CD4-positive, alpha-beta T cell treated with Interleukin-10 for 1 hour (primary cell): ENCODE measurements at regions not wholly inside any gene's neighbourhood (a gene's known extent, or its start where the extent isn't known, plus 50 kb on each side); places are given as distances from the start of the nearest gene placed in this dataset.
"Not testable (repeated sequence)": the region's sequence is repeated elsewhere in the genome, so short reads cannot be mapped to it uniquely, and the experiment has no call there.

Experiments
- DNase-seq: peaks from one replicate; pipeline ENCODE4 v3.0.0-alpha.2; 2020

DNA sequence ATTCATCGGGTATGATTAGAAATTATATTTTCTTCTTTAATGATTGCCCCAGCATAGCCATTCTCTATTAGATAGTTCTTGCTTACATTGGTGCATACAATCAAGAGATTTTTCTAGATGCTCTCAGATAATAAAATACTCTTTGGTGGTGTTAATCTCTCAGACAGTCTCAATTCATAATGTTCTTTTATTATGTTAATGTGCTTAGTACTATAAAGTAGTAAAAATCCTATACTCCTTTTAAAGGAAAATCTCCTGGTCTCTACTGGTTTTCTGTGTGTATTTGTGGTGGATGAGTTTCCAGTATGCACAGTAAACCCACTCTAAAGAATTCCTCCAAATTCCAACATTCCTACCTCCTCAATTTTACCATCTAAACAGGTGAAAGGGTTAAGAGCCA, 203.5 kb downstream of the FAT4 start:
- no peak for DNase-seq

DNA sequence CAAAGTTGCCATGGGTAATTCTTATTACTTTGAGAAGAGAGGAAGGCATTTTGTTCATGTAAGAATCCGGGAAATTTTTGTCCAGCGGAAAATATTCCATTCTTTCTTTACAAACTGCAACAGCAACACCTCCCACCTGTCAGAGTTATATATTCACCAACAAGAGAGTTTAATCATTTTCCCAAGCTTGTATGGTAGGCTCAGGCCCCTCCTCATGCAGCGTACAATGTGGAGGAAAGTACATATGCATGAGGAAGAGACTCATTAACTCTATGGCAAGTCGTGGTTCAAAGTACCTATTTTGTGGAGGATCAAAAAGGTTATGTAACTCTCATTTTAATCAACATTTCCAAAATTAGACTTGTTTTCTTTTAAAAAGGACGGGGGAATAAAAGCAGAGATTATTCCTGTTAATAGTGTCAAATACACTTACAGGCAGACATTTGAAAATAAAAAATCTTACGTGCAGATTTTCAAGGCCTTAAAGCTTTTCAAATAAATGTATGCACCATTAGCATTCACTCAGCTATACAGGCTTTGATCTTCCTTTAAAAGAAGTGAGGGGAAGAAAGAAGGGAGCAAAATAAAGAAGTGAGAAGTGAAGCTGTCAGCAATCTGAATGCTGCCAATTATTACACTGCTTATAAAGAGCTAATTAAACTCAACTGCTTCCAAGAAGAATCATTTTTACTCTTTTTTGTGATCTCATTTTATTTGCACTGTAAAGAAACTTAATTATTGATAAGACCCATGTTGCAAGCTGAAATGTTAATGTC, 204.8 kb downstream of the FAT4 start:
- DNase-seq, result no peak

DNA sequence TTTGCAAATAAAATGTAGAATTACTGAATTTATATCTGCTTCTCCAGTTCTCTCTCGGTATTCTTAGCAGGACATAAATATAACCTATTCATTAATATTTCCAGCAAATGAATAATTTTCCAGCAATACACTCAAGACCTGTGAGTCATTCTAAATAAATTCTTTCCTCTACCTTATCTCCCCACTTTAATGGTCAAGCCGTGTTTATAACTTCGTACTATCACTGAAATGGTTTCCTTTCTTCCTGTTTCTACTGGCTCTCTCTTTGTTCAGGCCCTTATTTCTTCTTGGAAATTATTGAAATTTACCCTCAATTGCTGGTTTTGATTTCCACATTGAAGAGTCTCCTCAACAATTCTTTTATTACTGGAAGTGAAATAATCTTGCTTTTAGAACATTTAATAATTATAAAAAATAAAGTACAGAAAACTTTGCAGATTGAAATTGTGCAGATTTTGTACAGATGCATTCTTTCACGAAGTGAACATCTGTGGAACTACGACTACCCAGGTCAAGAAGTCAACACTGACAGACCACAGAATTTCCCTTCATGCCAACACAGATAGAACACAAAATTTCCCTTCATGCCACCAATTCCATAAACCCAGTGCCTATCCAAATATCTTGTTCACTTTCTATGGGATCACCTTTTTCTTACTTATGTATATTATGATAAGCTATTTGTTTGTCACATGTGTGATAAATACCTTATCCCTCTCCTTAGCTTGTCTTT, 205.7 kb downstream of the FAT4 start:
- DNase-seq, result no peak

DNA sequence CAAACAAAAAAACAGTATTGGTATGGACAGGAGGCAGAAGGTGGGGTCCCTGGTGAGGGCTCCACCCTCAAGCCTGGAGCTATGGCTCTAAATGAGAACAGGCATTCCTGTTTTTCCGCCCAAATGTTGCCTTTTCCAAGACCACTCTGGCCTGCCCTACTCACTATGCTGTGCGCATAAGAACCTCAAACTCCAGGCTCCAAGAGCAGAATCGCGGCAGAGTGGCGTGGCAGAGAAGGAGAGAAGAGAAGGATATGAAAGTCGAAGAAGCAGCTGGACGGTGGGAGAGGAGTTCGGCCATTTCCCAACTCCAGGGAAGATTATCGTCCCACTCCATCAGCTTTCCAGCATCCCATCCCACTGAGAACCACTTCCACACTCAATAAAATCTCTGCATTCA, 207.8 kb downstream of the FAT4 start:
- no peak for DNase-seq

- no peak for DNase-seq
These were observed 208.2 kb downstream of the FAT4 start for GRCh38 chr4:125522992-125523391.

- no peak for DNase-seq
These were observed 211.7 kb downstream of the FAT4 start for GRCh38 chr4:125526420-125526819.

DNA sequence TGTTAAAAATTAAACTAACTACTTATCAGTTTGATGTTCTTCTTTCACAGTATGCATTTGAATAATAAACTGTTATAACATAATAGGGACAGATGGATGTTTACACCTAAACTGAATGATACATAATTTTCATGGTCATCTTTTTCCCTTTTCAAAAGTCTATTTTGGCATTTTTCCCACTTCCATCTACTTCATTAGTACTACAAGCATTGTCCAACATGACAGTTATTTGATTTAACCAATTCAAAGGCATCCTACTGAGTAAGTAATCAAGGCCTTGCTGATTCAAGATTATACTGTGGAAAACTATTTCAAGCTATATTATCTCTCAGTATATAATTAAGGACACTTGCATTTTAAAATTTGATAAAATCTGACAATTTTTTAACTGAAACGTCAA, 212.9 kb downstream of the FAT4 start:
- DNase-seq, result no peak

GRCh38 chr4:125529071-125529470, 214.3 kb downstream of the FAT4 start:
- DNase-seq, result no peak

GRCh38 chr4:125538670-125539069, 223.9 kb downstream of the FAT4 start:
- DNase-seq, result no peak

DNA sequence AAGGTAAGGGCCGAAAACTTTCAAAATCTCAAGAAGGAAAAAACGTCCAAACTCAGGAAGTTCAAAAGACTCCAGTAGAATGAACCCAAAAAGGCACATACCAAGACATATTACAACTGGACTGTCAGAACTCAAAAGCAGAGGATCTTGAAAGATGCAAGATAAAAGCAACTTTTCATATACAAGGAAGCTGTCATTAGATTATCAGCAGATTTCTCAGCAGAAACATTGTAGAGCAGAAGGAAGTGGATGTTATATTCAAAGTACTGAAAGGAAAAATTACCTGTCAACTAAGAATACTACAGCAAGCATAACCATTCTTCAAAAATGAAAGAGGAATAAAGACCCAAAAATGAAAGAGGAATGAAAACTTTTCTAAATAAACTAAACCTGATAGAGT, 224.9 kb downstream of the FAT4 start:
- DNase-seq, result no peak

DNA sequence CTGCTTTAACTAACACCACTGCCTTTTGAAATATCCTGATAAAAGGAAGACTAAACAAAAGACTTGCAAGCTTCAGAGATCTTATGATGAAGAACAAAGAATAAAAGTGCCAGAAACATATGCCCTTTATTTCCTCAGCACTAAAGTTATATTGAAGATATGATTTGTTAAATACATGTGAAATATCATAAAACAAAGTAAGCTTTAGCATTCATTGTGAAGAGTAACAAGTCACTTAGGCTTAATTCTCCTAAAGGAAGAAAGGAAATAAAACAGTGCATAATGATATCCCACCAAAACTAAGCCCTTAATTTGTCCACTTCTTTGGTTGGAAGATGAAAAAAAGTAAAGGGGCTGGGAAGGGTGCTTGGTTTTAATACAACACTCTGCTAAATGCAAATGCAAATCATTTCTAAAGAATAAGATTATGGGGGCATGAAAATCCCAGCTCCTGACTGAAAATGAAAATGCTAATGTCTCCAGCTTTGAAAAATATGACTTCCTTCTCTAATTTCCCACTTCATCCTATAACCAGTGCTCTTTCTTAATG, 227.2 kb downstream of the FAT4 start:
- DNase-seq, result no peak

GRCh38 chr4:125546272-125546671, 231.5 kb downstream of the FAT4 start:
- DNase-seq, result no peak

DNA sequence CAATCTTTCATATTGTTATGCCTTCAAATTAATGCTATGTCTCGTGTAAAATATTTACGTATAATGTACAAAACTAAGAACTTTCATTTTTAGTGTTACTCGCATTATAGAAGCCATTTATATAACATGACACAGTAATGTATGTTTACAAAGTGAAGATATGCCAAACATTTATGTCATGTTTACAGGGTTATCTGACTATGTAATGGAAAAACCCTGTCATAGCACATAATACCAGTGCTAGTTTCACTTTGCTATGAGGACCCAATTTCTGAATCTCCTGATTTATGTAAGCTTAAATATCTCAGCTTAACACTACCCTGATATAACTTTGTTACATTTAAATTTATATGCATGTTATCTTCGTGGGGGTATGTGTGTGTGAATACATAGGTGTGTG, 233.1 kb downstream of the FAT4 start:
- no peak for DNase-seq

DNA sequence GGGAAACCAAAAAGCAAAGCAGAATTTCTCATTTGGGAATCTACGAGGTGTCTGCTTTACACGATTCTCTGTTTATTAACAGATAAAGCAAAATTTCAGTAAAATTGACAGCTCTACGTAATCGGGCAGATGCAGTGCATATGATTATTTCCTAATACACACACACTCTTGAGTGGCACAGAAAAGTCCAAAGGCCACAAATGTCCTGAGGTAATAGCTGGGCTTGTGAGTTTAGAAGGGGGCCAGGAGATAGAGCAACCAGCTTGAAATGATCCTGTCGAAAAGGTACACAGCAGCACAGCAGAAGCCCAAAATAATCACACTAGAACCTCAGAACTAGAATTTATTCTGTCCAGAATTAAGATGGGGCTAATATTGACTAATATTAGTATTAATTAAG, 236.0 kb downstream of the FAT4 start:
- no peak for DNase-seq

DNA sequence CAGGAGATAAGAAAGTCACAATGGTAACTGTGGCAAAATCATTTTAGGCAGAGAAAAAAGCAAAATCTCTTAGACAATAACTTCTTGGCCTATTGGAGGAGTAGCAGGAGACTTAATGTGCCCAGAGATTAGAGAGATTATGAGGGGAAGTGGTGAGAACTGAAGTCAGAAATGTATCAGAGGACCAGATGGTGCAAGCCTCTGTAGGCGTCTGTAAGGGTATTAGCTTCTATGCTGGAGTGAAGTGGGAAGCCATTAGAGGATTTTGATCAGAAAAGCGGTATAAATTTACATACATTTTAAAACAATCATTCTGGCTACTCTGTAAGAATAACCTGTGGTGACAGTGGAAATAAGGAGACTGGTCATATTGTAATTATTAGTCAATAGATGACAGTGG, 236.7 kb downstream of the FAT4 start:
- DNase-seq, result no peak

- DNase-seq, result no peak
These were observed 237.2 kb downstream of the FAT4 start for GRCh38 chr4:125551967-125552366.

- DNase-seq, result no peak
These were observed 257.8 kb downstream of the FAT4 start for GRCh38 chr4:125572601-125573000.

DNA sequence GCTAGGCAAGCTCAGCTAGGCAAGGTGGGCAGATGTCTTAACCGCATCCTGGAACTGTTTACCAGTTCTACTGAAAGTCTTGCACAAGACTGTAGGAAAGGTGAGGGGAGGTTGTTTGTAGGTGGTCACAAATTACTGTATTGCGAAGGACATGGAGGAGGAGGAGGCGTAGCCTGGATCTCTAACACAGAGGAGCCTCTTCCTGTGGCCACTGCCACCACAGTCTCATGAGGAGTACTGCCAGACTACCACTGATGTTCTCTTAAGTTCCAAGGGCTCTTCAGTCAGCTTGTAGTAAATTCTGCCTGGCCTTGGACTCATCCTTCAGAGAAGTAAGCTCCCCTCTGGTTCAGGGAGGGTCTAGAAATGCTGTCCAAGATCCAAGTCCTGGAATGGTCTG, 258.6 kb downstream of the FAT4 start:
- no peak for DNase-seq

DNA sequence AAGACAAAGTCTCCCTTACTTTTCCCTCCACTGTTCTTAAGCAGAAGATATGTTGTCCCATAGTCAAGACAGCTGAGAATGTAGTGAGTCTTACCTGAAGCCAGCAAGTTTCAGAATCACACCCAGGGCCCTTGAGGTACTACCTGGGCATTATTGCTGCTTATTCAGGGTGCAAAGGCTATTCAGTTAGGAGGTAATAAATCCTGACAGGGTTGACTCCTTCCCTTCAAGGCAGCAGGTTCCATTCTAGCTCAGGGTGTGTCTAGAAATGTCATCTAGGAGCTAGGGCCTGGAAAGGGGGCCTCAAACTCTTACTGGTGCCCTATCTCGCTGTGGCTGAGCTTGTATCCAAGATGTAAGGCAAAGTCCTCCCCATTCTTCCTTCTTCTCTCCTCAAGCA, 259.0 kb downstream of the FAT4 start:
- DNase-seq, result no peak

DNA sequence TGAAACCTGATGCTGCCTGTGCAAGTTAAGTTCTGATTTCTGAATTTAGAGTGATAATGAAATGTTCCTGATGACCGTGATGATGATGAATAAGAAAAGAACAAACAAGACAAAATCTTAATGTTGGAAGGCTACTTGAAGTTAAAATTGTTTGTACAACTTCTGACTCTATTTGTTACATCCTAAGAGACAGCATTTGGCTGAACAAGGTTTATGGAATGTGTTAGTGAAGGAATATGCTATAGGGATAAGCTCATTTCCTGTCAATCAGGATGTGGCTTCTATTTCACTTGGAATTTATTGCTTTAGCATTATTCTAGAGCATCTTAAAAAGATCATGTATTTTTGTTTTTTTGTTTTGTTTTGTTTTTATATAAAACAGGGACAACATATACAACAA, 267.5 kb downstream of the FAT4 start:
- DNase-seq, result no peak

- no peak for DNase-seq
These were observed 275.4 kb downstream of the FAT4 start for GRCh38 chr4:125590158-125590557.

DNA sequence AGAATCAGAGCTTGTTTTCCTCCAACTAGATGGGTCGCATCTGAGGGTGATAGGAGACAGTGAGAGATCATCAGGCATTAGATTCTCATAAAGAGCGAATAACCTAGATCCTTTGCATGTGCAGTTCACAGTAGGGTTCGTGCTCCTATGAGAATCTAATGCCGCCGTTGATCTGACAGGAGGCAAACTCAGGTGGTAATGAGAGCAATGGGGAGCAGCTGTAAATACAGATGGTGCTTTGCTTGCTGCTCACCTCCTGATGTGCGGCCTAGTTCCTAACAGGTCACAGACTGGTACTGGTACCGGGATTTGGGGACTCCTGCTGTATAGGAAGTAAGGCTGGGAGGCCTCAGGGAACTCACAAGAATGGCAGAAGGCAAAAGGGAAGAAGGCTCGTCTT, 276.5 kb downstream of the FAT4 start:
- DNase-seq, result no peak

- no peak for DNase-seq
These were observed 279.4 kb downstream of the FAT4 start for GRCh38 chr4:125594056-125594602.

- DNase-seq, result not testable (repeated sequence)
These were observed 291.2 kb downstream of the FAT4 start for GRCh38 chr4:125605926-125606325.
